Keratinocyte (primary cell): ENCODE measurements at regions not wholly inside any gene's neighbourhood (a gene's known extent, or its start where the extent isn't known, plus 50 kb on each side); places are given as distances from the start of the nearest gene placed in this dataset.

Experiments
- DNase-seq: peaks from one replicate; pipeline ENCODE4 v3.0.0-alpha.2; 2011; ENCODE audit warnings: low read depth, missing footprints, low spot score
- FAIRE-seq: peaks from 2 replicates; lab custom pipeline; 2011; peaks lifted over from hg19 to GRCh38; lab: Jason Lieb, UNC
- H2AFZ ChIP-seq: 2 replicates; pipeline ENCODE4 v1.6.0; 2012; ENCODE audit warnings: low read length, control low read depth, inconsistent platforms; ENCODE audit not compliant: control insufficient read depth
- H3K27ac ChIP-seq: 2 replicates; pipeline ENCODE4 v1.5.1; 2011; ENCODE audit warnings: low read length; ENCODE audit not compliant: control insufficient read depth, insufficient read depth
- H3K27me3 ChIP-seq: 3 replicates; pipeline ENCODE4 v1.6.0; 2011; ENCODE audit warnings: low read length; ENCODE audit not compliant: control insufficient read depth, insufficient read depth; ENCODE audit errors: extremely low read depth
- H3K36me3 ChIP-seq, 2 experiments: 2 replicates in 1 of 2; 3 replicates in 1 of 2; pipeline ENCODE4 v1.5.1; 2011; ENCODE audit warnings: low read length in 2 of 2, mild to moderate bottlenecking in 1 of 2; ENCODE audit not compliant: control insufficient read depth in 2 of 2, insufficient read depth in 2 of 2; ENCODE audit errors: extremely low read depth in 1 of 2
- H3K4me1 ChIP-seq: 3 replicates; pipeline ENCODE4 v1.5.1; 2011; ENCODE audit warnings: low read length; ENCODE audit not compliant: control insufficient read depth, insufficient read depth; ENCODE audit errors: extremely low read depth
- H3K4me2 ChIP-seq: 3 replicates; pipeline ENCODE4 v1.6.0; 2011; ENCODE audit warnings: low read depth, low read length; ENCODE audit not compliant: control insufficient read depth, insufficient read depth; ENCODE audit errors: extremely low read depth
- H3K4me3 ChIP-seq, 3 experiments: fragments of 200-600 bp in 1 of 3; sonication (generic) in 1 of 3; 2 replicates in 2 of 3; 3 replicates in 1 of 3; pipeline ENCODE4 v1.5.1; 2011 to 2016; ENCODE audit warnings: low read length in 3 of 3, mild to moderate bottlenecking in 3 of 3, control low read depth in 2 of 3, inconsistent platforms in 1 of 3, low read depth in 1 of 3, mixed read lengths in 1 of 3, mixed run types in 1 of 3, moderate library complexity in 1 of 3; ENCODE audit not compliant: control insufficient read depth in 2 of 3, insufficient read depth in 2 of 3; ENCODE audit errors: extremely low read depth in 1 of 3
- H3K79me2 ChIP-seq: 2 replicates; pipeline ENCODE4 v1.6.0; 2012; ENCODE audit warnings: low read length; ENCODE audit not compliant: control insufficient read depth, insufficient read depth
- H3K9ac ChIP-seq: 3 replicates; pipeline ENCODE4 v1.6.0; 2011; ENCODE audit warnings: low read length; ENCODE audit not compliant: control insufficient read depth, insufficient read depth; ENCODE audit errors: extremely low read depth
- H3K9me1 ChIP-seq: 3 replicates; pipeline ENCODE4 v1.6.0; 2011; ENCODE audit warnings: low read length; ENCODE audit not compliant: control insufficient read depth, insufficient read depth; ENCODE audit errors: extremely low read depth
- H3K9me3 ChIP-seq: 2 replicates; pipeline ENCODE4 v1.5.1; 2012; ENCODE audit warnings: low read depth, low read length; ENCODE audit not compliant: control insufficient read depth
- H4K20me1 ChIP-seq: 3 replicates; pipeline ENCODE4 v1.6.0; 2011; ENCODE audit warnings: low read length; ENCODE audit not compliant: control insufficient read depth, insufficient read depth; ENCODE audit errors: extremely low read depth
- EZH2 ChIP-seq: IDR thresholded peaks from one replicate; pipeline ENCODE4 v1.6.1; 2012; ENCODE audit warnings: inconsistent platforms, mild to moderate bottlenecking, low read length, moderate library complexity
- dilution Hi-C: fragments of 300-500 bp; cut with MboI; formaldehyde crosslinking; loops from one replicate; pipeline ENCODE4 v1.7.0; 2020; ENCODE audit warnings: low sequenced_read_pairs; ENCODE audit not compliant: extremely low pct_ligation_motif_present
- TF ChIP-seq, protein P1 (sequence below), 3 experiments: IDR thresholded peaks in 1 of 3; conservative IDR thresholded peaks in 1 of 3; optimal IDR thresholded peaks in 1 of 3; 2 replicates in 2 of 3; 3 replicates in 1 of 3; pipeline versions ENCODE3 to v1.5.1; 2011; ENCODE audit warnings: low read length in 3 of 3, mild to moderate bottlenecking in 3 of 3, moderate library complexity in 2 of 3, control low read depth in 1 of 3, inconsistent platforms in 1 of 3; ENCODE audit not compliant: insufficient read depth in 2 of 3; ENCODE audit errors: extremely low read depth in 1 of 3

DNA sequence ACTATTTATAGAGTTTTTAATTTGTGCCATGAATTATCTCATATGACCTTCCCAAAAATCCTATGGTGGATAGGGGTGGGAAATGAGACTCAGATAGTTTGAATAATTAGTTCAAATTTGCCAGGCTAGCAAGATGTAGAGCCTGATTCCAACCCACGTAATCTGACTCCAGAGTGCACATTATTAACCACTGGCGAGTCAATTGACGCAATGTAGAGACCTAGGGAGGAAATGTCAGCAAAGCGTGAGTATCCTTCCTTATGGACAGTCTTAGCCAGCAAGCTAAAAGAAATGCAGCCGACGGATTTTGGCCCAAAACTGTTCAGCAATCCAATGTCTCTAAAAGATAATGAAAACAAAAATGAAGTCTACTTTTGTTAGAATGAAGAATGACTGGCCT, 193.3 kb upstream of the KRR1 start:
- Histone ChIP-seq H3K9ac (no peak overlapping the region), H4K20me1 (no peaks in the 10 kb centered on the region), H3K27ac (no peak overlapping the region), H3K9me3 (no peaks in the 10 kb centered on the region), H3K36me3 (peaks cover 0 to 2% of the 10 kb centered on the region in 2 experiments), H3K4me1 (peaks cover 11% of the 10 kb centered on the region), H3K27me3 (no peaks in the 10 kb centered on the region), H3K9me1 (no peaks in the 10 kb centered on the region), H3K4me3 (no peak overlapping the region), H3K79me2 (no peaks in the 10 kb centered on the region), H2AFZ (no peak overlapping the region), H3K4me2 (no peak overlapping the region)
- DNase-seq (no peak), FAIRE-seq (no peak)
- TF ChIP-seq, protein P1, sequence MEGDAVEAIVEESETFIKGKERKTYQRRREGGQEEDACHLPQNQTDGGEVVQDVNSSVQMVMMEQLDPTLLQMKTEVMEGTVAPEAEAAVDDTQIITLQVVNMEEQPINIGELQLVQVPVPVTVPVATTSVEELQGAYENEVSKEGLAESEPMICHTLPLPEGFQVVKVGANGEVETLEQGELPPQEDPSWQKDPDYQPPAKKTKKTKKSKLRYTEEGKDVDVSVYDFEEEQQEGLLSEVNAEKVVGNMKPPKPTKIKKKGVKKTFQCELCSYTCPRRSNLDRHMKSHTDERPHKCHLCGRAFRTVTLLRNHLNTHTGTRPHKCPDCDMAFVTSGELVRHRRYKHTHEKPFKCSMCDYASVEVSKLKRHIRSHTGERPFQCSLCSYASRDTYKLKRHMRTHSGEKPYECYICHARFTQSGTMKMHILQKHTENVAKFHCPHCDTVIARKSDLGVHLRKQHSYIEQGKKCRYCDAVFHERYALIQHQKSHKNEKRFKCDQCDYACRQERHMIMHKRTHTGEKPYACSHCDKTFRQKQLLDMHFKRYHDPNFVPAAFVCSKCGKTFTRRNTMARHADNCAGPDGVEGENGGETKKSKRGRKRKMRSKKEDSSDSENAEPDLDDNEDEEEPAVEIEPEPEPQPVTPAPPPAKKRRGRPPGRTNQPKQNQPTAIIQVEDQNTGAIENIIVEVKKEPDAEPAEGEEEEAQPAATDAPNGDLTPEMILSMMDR (optimal IDR thresholded peaks at IDR 0.05 in 1 of 3, IDR thresholded peaks at IDR 0.05 in 1 of 3, conservative IDR thresholded peaks at IDR 0.05 in 1 of 3; ENCODE audit: extremely low read depth in 1 of 3, insufficient read depth in 2 of 3, low read length in 3 of 3): no peak
- TF ChIP-seq EZH2: no peak
- dilution Hi-C loops: no loop called here

DNA sequence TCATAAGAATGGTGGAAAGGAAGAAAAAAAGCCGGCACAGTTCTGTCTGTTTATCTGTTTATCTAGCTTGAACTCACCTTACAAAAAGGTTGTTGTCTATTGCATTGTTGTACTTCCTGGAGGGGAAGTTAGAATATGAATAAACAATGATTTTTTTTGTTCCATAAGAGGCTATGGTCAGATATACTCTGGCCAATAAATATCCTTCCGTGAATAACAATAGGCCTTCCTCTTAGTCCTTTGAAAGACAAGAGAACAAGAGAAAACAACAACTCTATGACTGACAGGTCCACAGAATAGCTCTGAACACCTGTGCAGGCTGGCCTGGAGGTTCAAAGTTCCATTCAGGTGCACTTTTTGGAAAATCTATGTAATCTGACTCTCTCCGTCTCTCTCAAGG, 192.8 kb upstream of the KRR1 start:
- dilution Hi-C loops: no loop called here
- Histone ChIP-seq H3K4me1 (peaks cover 11% of the 10 kb centered on the region), H3K27ac (no peak overlapping the region), H2AFZ (no peak overlapping the region), H3K79me2 (no peaks in the 10 kb centered on the region), H3K4me2 (no peak overlapping the region), H3K36me3 (peaks cover 0 to 2% of the 10 kb centered on the region in 2 experiments), H4K20me1 (no peaks in the 10 kb centered on the region), H3K9me3 (no peaks in the 10 kb centered on the region), H3K27me3 (no peaks in the 10 kb centered on the region), H3K9me1 (no peaks in the 10 kb centered on the region), H3K9ac (no peak overlapping the region), H3K4me3 (no peak overlapping the region)
- no peak for FAIRE-seq
- TF ChIP-seq EZH2: no peak
- TF ChIP-seq, protein P1 (optimal IDR thresholded peaks at IDR 0.05 in 1 of 3, IDR thresholded peaks at IDR 0.05 in 1 of 3, conservative IDR thresholded peaks at IDR 0.05 in 1 of 3; ENCODE audit: extremely low read depth in 1 of 3, insufficient read depth in 2 of 3, low read length in 3 of 3): no peak
- no peak for DNase-seq
